Activated gamma-delta T cell (primary cell): ENCODE measurements at regions not wholly inside any gene's neighbourhood (a gene's known extent, or its start where the extent isn't known, plus 50 kb on each side); places are given as distances from the start of the nearest gene placed in this dataset.
"Not testable (repeated sequence)": the region's sequence is repeated elsewhere in the genome, so short reads cannot be mapped to it uniquely, and the experiment has no call there.

Experiments used
- DNase-seq: peaks from one replicate; lab custom pipeline; 2025; lab: John Stamatoyannopoulos, UW

GRCh38 chr5:17690473-17690872 is 56.2 kb downstream of the TAF11L14 start:
- DNase-seq: no peak

- DNase-seq: no peak
These were observed 57.5 kb downstream of the TAF11L14 start for GRCh38 chr5:17691762-17692161.

GRCh38 chr5:17694371-17694770 is 60.1 kb downstream of the TAF11L14 start:
- no peak for DNase-seq

GRCh38 chr5:17694914-17695313 is 60.7 kb downstream of the TAF11L14 start:
- no peak for DNase-seq

GRCh38 chr5:17696627-17697026 is 62.4 kb downstream of the TAF11L14 start:
- no peak for DNase-seq

GRCh38 chr5:17697671-17698070 is 63.4 kb downstream of the TAF11L14 start:
- no peak for DNase-seq

- DNase-seq: no peak
These were observed 74.9 kb downstream of the TAF11L14 start for GRCh38 chr5:17709011-17709710.

- DNase-seq: no peak
These were observed 79.0 kb downstream of the TAF11L14 start for GRCh38 chr5:17713301-17713700.

- DNase-seq: no peak
These were observed 79.9 kb downstream of the TAF11L14 start for GRCh38 chr5:17714186-17714585.

- no peak for DNase-seq
These were observed 85.3 kb downstream of the TAF11L14 start for GRCh38 chr5:17719592-17719991.

GRCh38 chr5:17720071-17720470 is 85.8 kb downstream of the TAF11L14 start:
- DNase-seq: no peak

GRCh38 chr5:17723876-17724275 is 89.6 kb downstream of the TAF11L14 start:
- DNase-seq: no peak

- DNase-seq: no peak
These were observed 92.8 kb downstream of the TAF11L14 start for GRCh38 chr5:17727098-17727497.

GRCh38 chr5:17730421-17730820 is 96.2 kb downstream of the TAF11L14 start:
- no peak for DNase-seq

- DNase-seq: no peak
These were observed 98.2 kb downstream of the TAF11L14 start for GRCh38 chr5:17732351-17732923.

- no peak for DNase-seq
These were observed 99.8 kb downstream of the TAF11L14 start for GRCh38 chr5:17734011-17734410.

- no peak for DNase-seq
These were observed 101.5 kb downstream of the TAF11L14 start for GRCh38 chr5:17735761-17736160.

- no peak for DNase-seq
These were observed 102.8 kb downstream of the TAF11L14 start for GRCh38 chr5:17737092-17737491.

GRCh38 chr5:17738446-17738845 is 104.2 kb downstream of the TAF11L14 start:
- no peak for DNase-seq

GRCh38 chr5:17743580-17744435 is 109.5 kb downstream of the TAF11L14 start:
- DNase-seq: no peak

GRCh38 chr5:17748201-17748600 is 113.9 kb downstream of the TAF11L14 start:
- DNase-seq: no peak

- DNase-seq: no peak
These were observed 114.7 kb downstream of the TAF11L14 start for GRCh38 chr5:17748941-17749340.

- DNase-seq: not testable (repeated sequence)
These were observed 121.1 kb downstream of the TAF11L14 start for GRCh38 chr5:17755406-17755805.
